GM23338 (cell line): ENCODE measurements at regions not wholly inside any gene's neighbourhood (a gene's known extent, or its start where the extent isn't known, plus 50 kb on each side); places are given as distances from the start of the nearest gene placed in this dataset.

Experiments used
- ATAC-seq: fragments of 200-7000 bp; cut with Tn5 transposase; 3 replicates; pipeline ENCODE4 v1.9.1; 2020
- DNase-seq: peaks from one replicate; pipeline ENCODE4 v3.0.0-alpha.2; 2015; ENCODE audit warnings: low spot score
- H2AFZ ChIP-seq: fragments of 200-600 bp; sonication (generic); 2 replicates; pipeline ENCODE4 v1.8.0; 2016; ENCODE audit warnings: antibody characterized with exemption, mild to moderate bottlenecking, moderate library complexity
- H3F3A ChIP-seq: fragments of 200-600 bp; sonication (generic); replicated peaks from 2 replicates; pipeline ENCODE4 v1.8.0; 2017; ENCODE audit warnings: antibody characterized with exemption, mixed run types, low read depth
- H3K27ac ChIP-seq: fragments of 200-600 bp; sonication (generic); 2 replicates; pipeline ENCODE4 v1.6.1; 2016; ENCODE audit warnings: low read depth
- H3K27me3 ChIP-seq: fragments of 200-600 bp; sonication (generic); 2 replicates; pipeline ENCODE4 v1.8.0; 2016; ENCODE audit warnings: mild to moderate bottlenecking, mixed run types, moderate library complexity; ENCODE audit not compliant: insufficient read depth
- H3K36me3 ChIP-seq: fragments of 200-600 bp; sonication (generic); 2 replicates; pipeline ENCODE4 v1.8.0; 2016; ENCODE audit warnings: mild to moderate bottlenecking; ENCODE audit not compliant: insufficient read depth
- H3K4me1 ChIP-seq: fragments of 200-600 bp; sonication (generic); 2 replicates; pipeline ENCODE4 v1.8.0; 2016; ENCODE audit warnings: mild to moderate bottlenecking, moderate library complexity; ENCODE audit not compliant: insufficient read depth
- H3K4me2 ChIP-seq: fragments of 200-600 bp; sonication (generic); 2 replicates; pipeline ENCODE4 v1.7.1; 2017; ENCODE audit warnings: mixed run types
- H3K4me3 ChIP-seq: fragments of 200-600 bp; sonication (generic); 2 replicates; pipeline ENCODE4 v1.6.1; 2016; ENCODE audit warnings: mixed run types
- H3K79me2 ChIP-seq: fragments of 200-600 bp; sonication (generic); replicated peaks from 2 replicates; pipeline ENCODE4 v1.8.0; 2017; ENCODE audit warnings: mild to moderate bottlenecking; ENCODE audit not compliant: insufficient read depth
- H3K9me2 ChIP-seq: fragments of 200-600 bp; sonication (generic); 2 replicates; pipeline ENCODE4 v1.8.0; 2017; ENCODE audit not compliant: insufficient read depth
- H4K20me1 ChIP-seq: fragments of 200-600 bp; sonication (generic); replicated peaks from 2 replicates; pipeline ENCODE4 v1.8.0; 2017; ENCODE audit warnings: mild to moderate bottlenecking; ENCODE audit not compliant: insufficient read depth
- H3K27ac Mint-ChIP-seq: 2 replicates; pipeline ENCODE4 v1.8.0; 2020; ENCODE audit warnings: inconsistent platforms, mild to moderate bottlenecking, moderate library complexity, mixed read lengths
- H3K27me3 Mint-ChIP-seq: 3 replicates; pipeline ENCODE4 v1.8.0; 2022; ENCODE audit warnings: low read depth, mild to moderate bottlenecking, moderate library complexity, mixed read lengths, inconsistent platforms; ENCODE audit not compliant: insufficient read depth, poor library complexity
- H3K36me3 Mint-ChIP-seq: 3 replicates; pipeline ENCODE4 v1.8.0; 2021; ENCODE audit warnings: low read depth, mild to moderate bottlenecking, inconsistent platforms, moderate library complexity, mixed read lengths
- H3K4me1 Mint-ChIP-seq: 3 replicates; pipeline ENCODE4 v1.8.0; 2020; ENCODE audit warnings: mild to moderate bottlenecking, inconsistent platforms, mixed read lengths
- H3K4me3 Mint-ChIP-seq: 3 replicates; pipeline ENCODE4 v1.8.0; 2021; ENCODE audit warnings: moderate library complexity, mild to moderate bottlenecking, inconsistent platforms, mixed read lengths
- H3K9me3 Mint-ChIP-seq: 3 replicates; pipeline ENCODE4 v1.8.0; 2020; ENCODE audit warnings: moderate library complexity, mild to moderate bottlenecking, inconsistent platforms, mixed read lengths
- CREB1 ChIP-seq: fragments of 250-450 bp; sonication (Bioruptor Pico); IDR thresholded peaks from 2 replicates; pipeline ENCODE4 v1.5.0; 2020; ENCODE audit warnings: low read depth, mild to moderate bottlenecking, moderate library complexity
- CTCF ChIP-seq, 2 experiments: fragments of 200-600 bp in 1 of 2; sonication (generic) in 1 of 2; conservative IDR thresholded peaks; 2 replicates each; pipeline versions ENCODE4 v1.5.1 to v1.6.1; 2016 to 2017; ENCODE audit warnings: antibody characterized with exemption in 2 of 2, low read depth in 2 of 2, mild to moderate bottlenecking in 2 of 2, moderate library complexity in 1 of 2
- EZH2 ChIP-seq: fragments of 200-600 bp; sonication (generic); IDR thresholded peaks from one replicate; pipeline ENCODE4 v1.8.0; 2017; ENCODE audit warnings: antibody characterized with exemption, mild to moderate bottlenecking, low read depth; ENCODE audit not compliant: unreplicated experiment
- EZH2phosphoT487 ChIP-seq: fragments of 200-600 bp; sonication (generic); IDR thresholded peaks from one replicate; pipeline ENCODE4 v1.8.1; 2018; ENCODE audit warnings: antibody characterized with exemption; ENCODE audit not compliant: unreplicated experiment
- JUNB ChIP-seq: IDR thresholded peaks from one replicate; pipeline ENCODE4 v1.6.1; 2016; ENCODE audit warnings: antibody characterized with exemption; ENCODE audit not compliant: unreplicated experiment
- NANOG ChIP-seq: IDR thresholded peaks from 2 replicates; pipeline ENCODE4 v1.6.1; 2016; ENCODE audit warnings: antibody characterized with exemption, borderline replicate concordance
- POLR2AphosphoS5 ChIP-seq: IDR thresholded peaks from 2 replicates; pipeline ENCODE4 v1.6.1; 2016; ENCODE audit warnings: antibody characterized with exemption, low read depth
- ZNF114 ChIP-seq: fragments of 250-450 bp; sonication (Bioruptor Pico); IDR thresholded peaks from 2 replicates; pipeline ENCODE4 v1.5.0; 2020; ENCODE audit warnings: mild to moderate bottlenecking, moderate library complexity
- ZNF331 ChIP-seq: fragments of 250-450 bp; sonication (Bioruptor Pico); IDR thresholded peaks from 2 replicates; pipeline ENCODE4 v1.5.0; 2020; ENCODE audit warnings: low read depth, mild to moderate bottlenecking, moderate library complexity
- ZNF462 ChIP-seq: fragments of 250-450 bp; sonication (Bioruptor Pico); IDR thresholded peaks from 2 replicates; pipeline ENCODE4 v1.5.0; 2020; ENCODE audit warnings: mild to moderate bottlenecking, moderate library complexity
- TF ChIP-seq, protein P1 (sequence below): IDR thresholded peaks from 2 replicates; pipeline ENCODE4 v1.6.1; 2016; ENCODE audit warnings: antibody characterized with exemption
- TF ChIP-seq, protein P2 (sequence below): IDR thresholded peaks from one replicate; pipeline ENCODE4 v1.6.1; 2018; ENCODE audit warnings: antibody characterized with exemption; ENCODE audit not compliant: unreplicated experiment

- TF ChIP-seq ZNF331 (CRISPR knock-in tag) (no peak), ZNF114 (CRISPR knock-in tag) (no peak), EZH2 (no peak), CREB1 (CRISPR knock-in tag) (no peak), EZH2phosphoT487 (no peak), JUNB (no peak), NANOG (no peak), POLR2AphosphoS5 (no peak)
- TF ChIP-seq, protein P1, sequence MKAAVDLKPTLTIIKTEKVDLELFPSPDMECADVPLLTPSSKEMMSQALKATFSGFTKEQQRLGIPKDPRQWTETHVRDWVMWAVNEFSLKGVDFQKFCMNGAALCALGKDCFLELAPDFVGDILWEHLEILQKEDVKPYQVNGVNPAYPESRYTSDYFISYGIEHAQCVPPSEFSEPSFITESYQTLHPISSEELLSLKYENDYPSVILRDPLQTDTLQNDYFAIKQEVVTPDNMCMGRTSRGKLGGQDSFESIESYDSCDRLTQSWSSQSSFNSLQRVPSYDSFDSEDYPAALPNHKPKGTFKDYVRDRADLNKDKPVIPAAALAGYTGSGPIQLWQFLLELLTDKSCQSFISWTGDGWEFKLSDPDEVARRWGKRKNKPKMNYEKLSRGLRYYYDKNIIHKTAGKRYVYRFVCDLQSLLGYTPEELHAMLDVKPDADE = no peak
- TF ChIP-seq, protein P2, sequence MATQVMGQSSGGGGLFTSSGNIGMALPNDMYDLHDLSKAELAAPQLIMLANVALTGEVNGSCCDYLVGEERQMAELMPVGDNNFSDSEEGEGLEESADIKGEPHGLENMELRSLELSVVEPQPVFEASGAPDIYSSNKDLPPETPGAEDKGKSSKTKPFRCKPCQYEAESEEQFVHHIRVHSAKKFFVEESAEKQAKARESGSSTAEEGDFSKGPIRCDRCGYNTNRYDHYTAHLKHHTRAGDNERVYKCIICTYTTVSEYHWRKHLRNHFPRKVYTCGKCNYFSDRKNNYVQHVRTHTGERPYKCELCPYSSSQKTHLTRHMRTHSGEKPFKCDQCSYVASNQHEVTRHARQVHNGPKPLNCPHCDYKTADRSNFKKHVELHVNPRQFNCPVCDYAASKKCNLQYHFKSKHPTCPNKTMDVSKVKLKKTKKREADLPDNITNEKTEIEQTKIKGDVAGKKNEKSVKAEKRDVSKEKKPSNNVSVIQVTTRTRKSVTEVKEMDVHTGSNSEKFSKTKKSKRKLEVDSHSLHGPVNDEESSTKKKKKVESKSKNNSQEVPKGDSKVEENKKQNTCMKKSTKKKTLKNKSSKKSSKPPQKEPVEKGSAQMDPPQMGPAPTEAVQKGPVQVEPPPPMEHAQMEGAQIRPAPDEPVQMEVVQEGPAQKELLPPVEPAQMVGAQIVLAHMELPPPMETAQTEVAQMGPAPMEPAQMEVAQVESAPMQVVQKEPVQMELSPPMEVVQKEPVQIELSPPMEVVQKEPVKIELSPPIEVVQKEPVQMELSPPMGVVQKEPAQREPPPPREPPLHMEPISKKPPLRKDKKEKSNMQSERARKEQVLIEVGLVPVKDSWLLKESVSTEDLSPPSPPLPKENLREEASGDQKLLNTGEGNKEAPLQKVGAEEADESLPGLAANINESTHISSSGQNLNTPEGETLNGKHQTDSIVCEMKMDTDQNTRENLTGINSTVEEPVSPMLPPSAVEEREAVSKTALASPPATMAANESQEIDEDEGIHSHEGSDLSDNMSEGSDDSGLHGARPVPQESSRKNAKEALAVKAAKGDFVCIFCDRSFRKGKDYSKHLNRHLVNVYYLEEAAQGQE = no peak
Measured at GRCh38 chrX:25717122-25717521, 421.0 kb upstream of the MAGEB18 start (continued).

GRCh38 chrX:25721564-25721963, 416.6 kb upstream of the MAGEB18 start:
- Histone ChIP-seq H4K20me1 (no peaks in the 10 kb centered on the region), H3K27ac (no peak overlapping the region), H3K36me3 (no peaks in the 10 kb centered on the region), H3K79me2 (no peaks in the 10 kb centered on the region), H3K4me3 (no peak overlapping the region), H2AFZ (no peak overlapping the region), H3K27me3 (no peaks in the 10 kb centered on the region), H3F3A (no peaks in the 10 kb centered on the region), H3K4me1 (no peaks in the 10 kb centered on the region), H3K4me2 (no peak overlapping the region), H3K9me2 (no peaks in the 10 kb centered on the region)
- Mint-ChIP-seq H3K9me3 (no peaks in the 10 kb centered on the region), H3K27me3 (no peaks in the 10 kb centered on the region), H3K27ac (no peak overlapping the region), H3K4me3 (no peak overlapping the region), H3K36me3 (no peaks in the 10 kb centered on the region), H3K4me1 (no peaks in the 10 kb centered on the region)
- DNase-seq (peak; percentile 16), ATAC-seq (no peak)
- TF ChIP-seq ZNF462 (CRISPR knock-in tag) = no peak
- TF ChIP-seq CTCF (conservative IDR thresholded peaks at IDR 0.05; ENCODE audit: low read depth in 2 of 2) = peak; percentile 40 to 58
